ENCODE measurements at regions not wholly inside any gene's neighbourhood (a gene's known extent, or its start where the extent isn't known, plus 50 kb on each side); places are given as distances from the start of the nearest gene placed in this dataset.

DNA sequence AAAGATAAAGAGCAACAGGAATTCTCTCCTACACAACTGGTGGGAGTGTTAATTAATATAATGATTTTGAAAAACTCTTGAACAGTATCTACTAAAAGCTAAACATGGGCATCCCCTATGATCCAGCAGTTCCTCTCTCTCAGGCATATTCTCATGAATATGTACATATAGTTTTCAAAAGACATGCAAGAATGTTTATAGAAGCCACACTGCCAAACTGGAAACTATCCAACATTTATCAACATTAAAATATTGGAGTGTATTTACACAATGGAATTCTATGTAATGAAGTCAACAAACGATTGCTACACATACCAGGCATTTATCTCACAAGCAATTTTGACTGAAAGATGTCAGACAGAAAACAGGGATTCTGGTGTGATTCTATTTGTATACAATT, 404.5 kb upstream of the ANKRD30A start:
- in situ Hi-C loops (cut with MboI; ENCODE audit: low sequenced_read_pairs, unreplicated experiment), result no loop called here
- no peak for TF ChIP-seq CTCF (IDR thresholded peaks at IDR 0.05; ENCODE audit: borderline replicate concordance, control extremely low read depth, extremely low read depth, insufficient read depth, missing control alignments)
- no peak for DNase-seq (ENCODE audit: low spot score)

- no peak for TF ChIP-seq CTCF (IDR thresholded peaks at IDR 0.05; ENCODE audit: borderline replicate concordance, control extremely low read depth, extremely low read depth, insufficient read depth, missing control alignments)
- in situ Hi-C loops (cut with MboI; ENCODE audit: low sequenced_read_pairs, unreplicated experiment), result no loop called here
- no peak for DNase-seq (ENCODE audit: low spot score)
Measured at GRCh38 chr10:36717118-36717517, 408.3 kb upstream of the ANKRD30A start.

GRCh38 chr10:36716291-36716690, 409.1 kb upstream of the ANKRD30A start:
- in situ Hi-C loops (cut with MboI; ENCODE audit: low sequenced_read_pairs, unreplicated experiment), result no loop called here
- no peak for TF ChIP-seq CTCF (IDR thresholded peaks at IDR 0.05; ENCODE audit: borderline replicate concordance, control extremely low read depth, extremely low read depth, insufficient read depth, missing control alignments)

GRCh38 chr10:36712695-36713094, 412.7 kb upstream of the ANKRD30A start:
- DNase-seq (ENCODE audit: low spot score), result no peak
- in situ Hi-C loops (cut with MboI; ENCODE audit: low sequenced_read_pairs, unreplicated experiment), result no loop called here
- no peak for TF ChIP-seq CTCF (IDR thresholded peaks at IDR 0.05; ENCODE audit: borderline replicate concordance, control extremely low read depth, extremely low read depth, insufficient read depth, missing control alignments)

More at GRCh38 chr10:36716291-36716690, 409.1 kb upstream of the ANKRD30A start:
- DNase-seq (ENCODE audit: low spot score), result no peak

GRCh38 chr10:36711361-36711760, 414.0 kb upstream of the ANKRD30A start:
- in situ Hi-C loops (cut with MboI; ENCODE audit: low sequenced_read_pairs, unreplicated experiment), result no loop called here
- no peak for TF ChIP-seq CTCF (IDR thresholded peaks at IDR 0.05; ENCODE audit: borderline replicate concordance, control extremely low read depth, extremely low read depth, insufficient read depth, missing control alignments)
- no peak for DNase-seq (ENCODE audit: low spot score)

DNA sequence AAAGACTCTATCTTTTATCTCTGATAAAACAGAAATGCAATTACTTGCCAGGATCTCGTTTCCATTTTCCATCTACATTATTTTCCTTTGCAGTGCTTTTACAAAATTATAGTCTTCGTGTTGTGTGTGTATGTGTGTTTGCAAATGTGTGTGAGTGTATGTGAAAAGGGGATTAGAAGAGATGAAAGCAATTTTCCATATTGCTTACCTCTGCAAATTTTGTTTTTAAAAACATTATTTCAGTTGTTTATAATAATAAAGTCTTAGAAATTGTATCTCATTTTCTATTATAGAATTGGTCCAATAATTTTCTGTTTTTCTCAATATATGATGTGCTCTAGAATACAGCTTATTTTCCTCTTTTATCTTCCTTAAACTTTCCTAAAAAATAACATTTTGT, 421.3 kb upstream of the ANKRD30A start:
- DNase-seq (ENCODE audit: low spot score), result no peak
- no peak for TF ChIP-seq CTCF (IDR thresholded peaks at IDR 0.05; ENCODE audit: borderline replicate concordance, control extremely low read depth, extremely low read depth, insufficient read depth, missing control alignments)
- in situ Hi-C loops (cut with MboI; ENCODE audit: low sequenced_read_pairs, unreplicated experiment), result no loop called here

GRCh38 chr10:36703179-36703578, 422.2 kb upstream of the ANKRD30A start:
- TF ChIP-seq CTCF (IDR thresholded peaks at IDR 0.05; ENCODE audit: borderline replicate concordance, control extremely low read depth, extremely low read depth, insufficient read depth, missing control alignments), result no peak
- no peak for DNase-seq (ENCODE audit: low spot score)
- in situ Hi-C loops (cut with MboI; ENCODE audit: low sequenced_read_pairs, unreplicated experiment), result no loop called here
